Erythroblast (primary cell): ENCODE measurements at regions not wholly inside any gene's neighbourhood (a gene's known extent, or its start where the extent isn't known, plus 50 kb on each side); places are given as distances from the start of the nearest gene placed in this dataset.
"Not testable (repeated sequence)": the region's sequence is repeated elsewhere in the genome, so short reads cannot be mapped to it uniquely, and the experiment has no call there.

Experiments
- DNase-seq, 2 experiments: peaks; one replicate each; lab custom pipeline; 2025; lab: John Stamatoyannopoulos, UW
- GATA1 ChIP-seq: IDR thresholded peaks from 2 replicates; pipeline ENCODE4 v1.6.1; 2011; ENCODE audit warnings: low read depth, mild to moderate bottlenecking, control low read depth, low read length, moderate library complexity
- POLR2A ChIP-seq: IDR thresholded peaks from 2 replicates; pipeline ENCODE4 v1.6.1; 2011; ENCODE audit warnings: mild to moderate bottlenecking, low read length

DNA sequence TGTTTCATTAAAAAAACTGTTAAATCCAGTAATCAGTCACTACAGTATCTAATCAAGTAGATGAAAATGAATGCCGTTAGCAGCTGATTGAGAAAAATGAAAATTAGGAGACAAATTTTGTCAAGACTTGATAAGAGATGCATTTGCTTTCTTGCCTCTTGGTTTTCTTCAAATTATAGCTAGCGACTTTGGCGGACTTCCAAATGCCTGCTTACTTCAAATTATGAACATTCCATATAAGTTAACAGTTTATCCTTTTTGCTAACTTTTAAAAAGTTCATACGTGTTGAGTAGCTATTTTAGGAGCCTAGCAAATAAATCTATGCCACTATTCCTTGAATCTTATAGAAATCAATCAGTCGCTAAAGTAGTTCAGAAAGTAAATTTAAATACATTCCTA lies 58.8 kb downstream of the PPP4R3C start:
- no peak for DNase-seq
- TF ChIP-seq POLR2A: no peak
- TF ChIP-seq GATA1: no peak

DNA sequence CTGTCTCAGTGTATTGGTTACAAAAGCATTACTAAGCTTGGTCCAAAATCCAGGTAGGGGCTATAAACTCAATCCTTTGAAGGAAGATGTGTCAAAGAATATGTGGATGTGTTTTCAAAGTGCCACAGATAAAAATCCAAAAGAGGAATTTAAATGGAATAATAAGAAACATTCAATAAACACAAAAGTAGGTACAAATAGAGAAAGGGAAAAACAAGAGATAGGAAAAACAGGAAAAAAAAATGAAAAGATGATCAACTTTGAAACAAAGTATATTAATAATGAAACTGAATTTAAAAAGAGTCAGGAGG lies 64.0 kb downstream of the PPP4R3C start:
- no peak for DNase-seq
- TF ChIP-seq POLR2A: no peak

DNA sequence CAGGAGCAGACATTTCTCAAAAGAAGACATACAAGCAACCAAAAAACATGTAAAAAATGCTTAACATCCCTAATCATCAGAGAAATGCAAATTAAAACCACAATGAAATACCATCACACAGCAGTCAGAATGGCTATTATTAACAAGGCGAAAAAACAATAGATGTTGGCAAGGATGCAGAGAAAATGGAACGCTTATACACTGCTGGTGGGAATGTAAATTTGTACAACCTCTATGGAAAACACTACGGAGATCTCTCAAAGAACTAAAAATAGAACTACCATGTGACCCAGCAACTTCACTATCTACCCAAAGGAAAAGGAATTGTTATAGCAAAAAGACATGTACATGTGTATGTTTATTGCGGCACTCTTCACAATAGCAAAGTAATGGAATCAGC lies 71.5 kb downstream of the PPP4R3C start:
- TF ChIP-seq GATA1 (no peak), POLR2A (no peak)
- DNase-seq: no peak

GRCh38 chrX:27381419-27381818 lies 81.7 kb downstream of the PPP4R3C start:
- DNase-seq: no peak
- TF ChIP-seq POLR2A (no peak), GATA1 (no peak)

DNA sequence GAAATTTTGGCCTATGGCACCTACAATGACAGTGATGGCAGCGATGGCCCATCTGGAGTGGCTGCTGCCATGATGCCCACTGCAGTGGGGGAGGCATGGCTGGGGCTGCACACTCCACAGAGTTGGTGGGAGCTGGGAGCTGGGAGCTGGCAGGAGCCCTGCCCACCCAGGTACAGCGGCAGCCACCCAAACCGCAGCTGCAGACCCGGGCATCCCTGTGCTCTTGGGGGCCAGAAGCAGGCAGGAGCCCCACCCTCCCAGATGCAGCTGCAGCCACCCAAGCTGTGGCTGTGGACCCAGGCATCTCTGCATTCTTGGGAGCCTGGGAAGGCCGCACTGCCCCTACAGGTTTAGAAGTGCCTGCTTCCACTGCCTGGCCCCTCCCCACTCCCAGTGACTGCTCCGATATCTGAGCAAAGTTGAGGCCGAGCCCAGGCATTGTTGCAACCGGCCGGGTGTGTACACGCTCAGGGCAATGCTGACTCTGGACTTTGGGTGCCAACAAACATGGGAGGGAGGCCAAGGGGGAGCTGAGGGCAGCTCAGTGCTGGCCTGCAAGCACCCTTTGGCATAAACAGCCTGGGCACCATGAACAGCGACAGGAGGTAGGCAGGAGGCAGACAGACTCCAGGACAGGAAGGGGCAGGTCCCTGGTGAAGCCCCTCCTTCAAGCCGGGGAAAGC lies 82.8 kb downstream of the PPP4R3C start:
- DNase-seq: no peak
- TF ChIP-seq POLR2A: no peak

- TF ChIP-seq GATA1: no peak
- TF ChIP-seq POLR2A: no peak
- DNase-seq: no peak
Observed at GRCh38 chrX:27354021-27354420, 109.1 kb downstream of the PPP4R3C start.

GRCh38 chrX:27350476-27350875 lies 112.7 kb downstream of the PPP4R3C start:
- TF ChIP-seq POLR2A (no peak), GATA1 (no peak)

DNA sequence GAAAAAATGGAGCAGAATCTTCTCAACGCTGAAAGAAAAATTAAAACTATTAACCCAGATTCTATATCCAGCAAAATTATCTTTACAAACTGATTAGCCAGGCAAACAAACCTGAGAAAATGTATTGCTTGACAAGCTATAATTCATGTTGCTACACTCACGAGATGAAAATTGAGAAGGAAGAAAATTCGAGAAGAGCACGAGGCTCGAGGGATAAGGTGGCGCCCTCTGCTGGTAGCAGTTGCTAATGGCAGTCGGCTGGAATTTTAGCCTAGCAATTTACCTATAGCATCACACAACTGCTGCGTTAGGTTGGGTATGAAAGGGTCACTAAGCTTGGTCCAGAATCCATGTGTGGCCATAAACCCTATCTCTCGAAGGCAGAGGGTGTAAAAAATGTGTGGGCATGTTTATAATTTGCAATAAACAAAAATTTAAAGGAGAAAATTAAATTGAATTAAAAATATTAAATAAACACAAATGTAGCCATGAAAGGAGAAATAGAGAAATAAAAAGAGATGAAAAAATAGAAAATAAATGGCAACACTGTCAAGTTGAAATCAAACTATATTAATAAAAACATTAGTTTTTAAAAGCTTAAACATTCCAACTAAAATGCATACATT lies 126.6 kb downstream of the PPP4R3C start:
- TF ChIP-seq GATA1: no peak
- no peak for TF ChIP-seq POLR2A
- peak; percentile 27 to 48 for DNase-seq

More at GRCh38 chrX:27350476-27350875, 112.7 kb downstream of the PPP4R3C start:
- no peak for DNase-seq

DNA sequence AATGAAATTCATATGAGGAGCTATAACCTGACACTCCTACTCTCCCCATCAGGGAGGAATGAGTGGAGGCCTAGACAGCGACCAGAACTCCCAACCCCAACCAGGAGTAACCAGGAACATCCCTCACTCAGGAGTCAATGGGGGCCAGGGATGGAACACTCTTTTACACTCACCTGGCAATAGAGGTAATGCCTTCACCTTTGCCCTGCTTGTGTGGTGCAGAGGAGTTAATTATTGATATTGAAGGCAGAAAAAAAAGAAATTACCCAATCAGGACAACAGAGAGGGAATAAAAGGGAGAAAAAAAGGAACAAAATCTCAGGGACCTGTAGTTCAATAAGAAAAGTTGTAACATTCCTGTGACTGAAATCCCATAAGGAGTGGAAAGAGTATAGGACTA lies 141.5 kb downstream of the PPP4R3C start:
- DNase-seq: no peak
- no peak for TF ChIP-seq POLR2A
- TF ChIP-seq GATA1: no peak

DNA sequence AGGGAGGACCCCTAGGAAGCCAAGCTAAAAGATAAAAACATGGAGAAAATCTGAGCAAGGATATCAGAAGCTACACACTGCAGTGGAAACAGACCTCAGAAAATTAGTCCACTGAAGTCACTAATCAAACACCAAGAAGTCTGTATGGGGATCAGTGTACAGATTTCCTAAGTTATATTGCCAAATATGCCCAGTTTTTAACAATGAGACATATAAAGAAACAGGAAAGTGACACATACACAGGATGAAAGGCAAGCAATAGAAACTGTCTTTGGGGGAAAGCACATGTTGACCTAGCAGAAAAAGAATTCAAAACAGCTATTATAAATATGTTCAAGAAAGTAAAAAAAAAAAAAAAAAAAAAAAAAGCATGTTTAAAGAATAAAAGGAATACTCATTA lies 153.7 kb downstream of the PPP4R3C start:
- DNase-seq: no peak
- no peak for TF ChIP-seq POLR2A
- no peak for TF ChIP-seq GATA1

- DNase-seq: no peak
- TF ChIP-seq POLR2A: no peak
- TF ChIP-seq GATA1: no peak
Observed at GRCh38 chrX:27307546-27307945, 155.6 kb downstream of the PPP4R3C start.

GRCh38 chrX:27292552-27292951 lies 170.6 kb downstream of the PPP4R3C start:
- not testable (repeated sequence) for DNase-seq

- DNase-seq: no peak
- TF ChIP-seq GATA1 (no peak), POLR2A (no peak)
Observed at GRCh38 chrX:27276751-27277150, 186.4 kb downstream of the PPP4R3C start.

DNA sequence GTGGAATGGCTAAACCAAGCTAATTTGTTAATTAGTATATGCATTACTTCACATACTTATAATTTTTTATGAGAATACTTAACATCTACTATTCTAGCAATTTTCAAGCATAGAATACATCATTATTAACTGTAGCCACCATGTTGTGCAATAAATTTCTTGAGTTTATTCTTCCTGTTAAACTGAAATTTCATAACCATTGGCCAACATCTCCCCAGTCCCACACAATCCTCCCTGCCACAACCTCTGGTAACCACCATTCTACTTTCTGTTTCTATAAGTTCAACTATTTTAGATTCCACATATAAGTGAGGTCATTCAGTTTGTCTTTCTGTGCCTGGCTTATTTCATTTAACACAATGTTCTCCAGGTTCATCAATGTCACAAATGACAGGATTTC lies 208.5 kb downstream of the PPP4R3C start:
- no peak for DNase-seq
- TF ChIP-seq POLR2A (no peak), GATA1 (no peak)

- DNase-seq: no peak
- TF ChIP-seq GATA1 (no peak), POLR2A (no peak)
Observed at GRCh38 chrX:27251369-27251768, 211.8 kb downstream of the PPP4R3C start.
